ENCODE measurements at regions not wholly inside any gene's neighbourhood (a gene's known extent, or its start where the extent isn't known, plus 50 kb on each side); places are given as distances from the start of the nearest gene placed in this dataset.

GRCh38 chr22:49662681-49663080 lies 165.0 kb downstream of the BRD1 start:
- TF ChIP-seq POLR2A (IDR thresholded peaks at IDR 0.05) (no peak), CTCF (IDR thresholded peaks at IDR 0.05) (no peak), EP300 (IDR thresholded peaks at IDR 0.05) (no peak)
